ENCODE measurements at regions not wholly inside any gene's neighbourhood (a gene's known extent, or its start where the extent isn't known, plus 50 kb on each side); places are given as distances from the start of the nearest gene placed in this dataset.

- TF ChIP-seq ZFX (IDR thresholded peaks at IDR 0.05) (no peak), CTCF (conservative IDR thresholded peaks at IDR 0.05) (no peak)
- H3K27ac ChIP-seq = no peak overlapping the region
These were observed 59.0 kb downstream of the RPS29 start for GRCh38 chr14:49527221-49527620.

- no peak overlapping the region for H3K27ac ChIP-seq
- no peak for TF ChIP-seq ZFX (IDR thresholded peaks at IDR 0.05)
- TF ChIP-seq CTCF (conservative IDR thresholded peaks at IDR 0.05) = no peak
These were observed 60.1 kb downstream of the RPS29 start for GRCh38 chr14:49526101-49526500.

- no peak for TF ChIP-seq ZFX (IDR thresholded peaks at IDR 0.05)
- TF ChIP-seq CTCF (conservative IDR thresholded peaks at IDR 0.05) = no peak
These were observed 69.9 kb downstream of the RPS29 start for GRCh38 chr14:49516286-49516685.

GRCh38 chr14:49512571-49512970 is 73.6 kb downstream of the RPS29 start:
- no peak overlapping the region for H3K27ac ChIP-seq
- no peak for TF ChIP-seq CTCF (conservative IDR thresholded peaks at IDR 0.05)
- no peak for TF ChIP-seq ZFX (IDR thresholded peaks at IDR 0.05)

More at GRCh38 chr14:49516286-49516685, 69.9 kb downstream of the RPS29 start:
- no peak overlapping the region for H3K27ac ChIP-seq

GRCh38 chr14:49512147-49512551 is 74.0 kb downstream of the RPS29 start:
- no peak overlapping the region for H3K27ac ChIP-seq
- no peak for TF ChIP-seq CTCF (conservative IDR thresholded peaks at IDR 0.05)
- no peak for TF ChIP-seq ZFX (IDR thresholded peaks at IDR 0.05)

GRCh38 chr14:49508124-49508523 is 78.1 kb downstream of the RPS29 start:
- H3K27ac ChIP-seq = no peak overlapping the region
- TF ChIP-seq CTCF (conservative IDR thresholded peaks at IDR 0.05) = no peak
- no peak for TF ChIP-seq ZFX (IDR thresholded peaks at IDR 0.05)

- no peak overlapping the region for H3K27ac ChIP-seq
- TF ChIP-seq ZFX (IDR thresholded peaks at IDR 0.05) = no peak
- no peak for TF ChIP-seq CTCF (conservative IDR thresholded peaks at IDR 0.05)
These were observed 79.5 kb downstream of the RPS29 start for GRCh38 chr14:49506650-49507049.

Data from C4-2B (cell line).